COLO668 (cell line): ENCODE measurements at regions not wholly inside any gene's neighbourhood (a gene's known extent, or its start where the extent isn't known, plus 50 kb on each side); places are given as distances from the start of the nearest gene placed in this dataset.

Experiments
- DNase-seq: peaks from one replicate; lab custom pipeline; 2025; ENCODE audit not compliant: unreplicated experiment; lab: John Stamatoyannopoulos, UW

DNA sequence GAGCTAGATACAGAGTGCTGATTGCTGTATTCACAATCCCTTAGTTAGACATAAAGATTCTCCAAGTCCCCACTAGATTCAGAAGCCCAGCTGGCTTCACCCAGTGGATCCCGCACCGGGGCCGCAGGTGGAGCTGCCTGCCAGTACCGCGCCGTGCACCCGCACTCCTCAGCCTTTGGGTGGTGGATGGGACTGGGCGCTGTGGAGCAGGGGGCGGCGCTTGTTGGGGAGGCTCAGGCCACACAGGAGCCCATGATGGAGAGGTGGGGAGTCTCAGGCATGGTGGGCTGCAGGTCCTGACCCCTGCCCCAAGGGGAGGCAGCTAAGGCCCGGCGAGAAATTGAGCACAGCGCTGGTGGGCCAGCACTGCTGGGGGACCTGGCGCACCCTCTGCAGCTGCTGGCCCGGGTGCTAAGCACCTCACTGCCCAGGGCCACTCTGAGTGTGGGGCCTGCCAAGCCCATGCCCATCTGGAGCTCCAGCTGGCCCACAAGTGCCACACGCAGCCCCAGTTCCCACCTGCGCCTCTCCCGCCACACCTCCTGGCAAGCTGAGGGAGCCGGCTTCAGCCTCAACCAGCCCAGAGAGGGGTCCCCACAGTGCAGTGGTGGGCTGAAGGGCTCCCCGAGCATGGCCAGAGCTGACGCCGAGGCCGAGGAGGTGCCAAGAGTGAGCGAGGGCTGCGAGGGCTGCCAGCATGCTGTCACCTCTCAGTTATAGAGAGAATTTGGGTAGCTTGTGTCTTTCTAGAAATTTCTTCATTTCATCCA, 417.6 kb downstream of the METTL15 start:
- no peak for DNase-seq

GRCh38 chr11:28524098-28524497, 415.9 kb downstream of the METTL15 start:
- DNase-seq, result no peak

- DNase-seq, result no peak
These were observed 412.9 kb downstream of the METTL15 start for GRCh38 chr11:28521075-28521474.

GRCh38 chr11:28520291-28520690, 412.1 kb downstream of the METTL15 start:
- no peak for DNase-seq

DNA sequence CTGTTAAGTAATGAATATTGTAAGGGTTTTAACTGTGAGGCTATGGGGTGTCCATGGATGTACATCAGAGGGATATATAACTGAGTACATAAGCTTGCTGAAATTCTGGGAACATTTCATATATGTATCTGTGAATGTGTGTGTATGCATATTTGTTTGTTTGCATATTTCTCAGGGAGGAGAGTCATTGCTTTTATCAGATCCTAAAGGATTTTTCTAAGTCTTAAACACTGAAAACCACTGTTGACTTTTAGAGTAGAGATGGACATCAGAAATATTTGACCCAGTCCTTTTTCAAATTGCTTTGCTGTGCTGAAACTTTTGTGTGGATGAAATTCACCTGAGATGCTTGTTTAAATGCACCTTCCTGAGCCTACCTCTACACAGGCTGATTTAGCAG, 410.6 kb downstream of the METTL15 start:
- no peak for DNase-seq

GRCh38 chr11:28517621-28518020, 409.4 kb downstream of the METTL15 start:
- no peak for DNase-seq

- no peak for DNase-seq
These were observed 406.2 kb downstream of the METTL15 start for GRCh38 chr11:28514391-28514790.

- no peak for DNase-seq
These were observed 404.1 kb downstream of the METTL15 start for GRCh38 chr11:28512143-28512756.

DNA sequence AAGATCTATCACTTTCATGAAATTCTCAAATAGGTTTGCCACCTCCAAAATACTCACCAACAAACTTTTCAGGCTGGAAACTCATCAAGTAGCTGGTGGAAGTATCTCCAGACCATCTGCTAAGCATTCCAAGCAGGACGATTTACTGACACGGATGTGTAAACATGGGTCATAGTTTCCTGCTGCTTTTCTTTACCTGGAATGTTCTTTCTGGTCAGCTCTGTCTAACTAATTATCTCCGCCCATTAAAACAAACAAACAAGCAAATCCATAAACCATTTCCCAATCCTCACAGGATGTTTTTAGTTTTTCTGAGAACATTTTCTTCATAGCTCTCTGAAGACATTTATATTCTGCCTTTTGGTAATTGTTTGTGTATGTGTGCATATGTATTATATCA, 397.0 kb downstream of the METTL15 start:
- DNase-seq, result no peak

GRCh38 chr11:28504555-28505110, 396.4 kb downstream of the METTL15 start:
- DNase-seq, result no peak

DNA sequence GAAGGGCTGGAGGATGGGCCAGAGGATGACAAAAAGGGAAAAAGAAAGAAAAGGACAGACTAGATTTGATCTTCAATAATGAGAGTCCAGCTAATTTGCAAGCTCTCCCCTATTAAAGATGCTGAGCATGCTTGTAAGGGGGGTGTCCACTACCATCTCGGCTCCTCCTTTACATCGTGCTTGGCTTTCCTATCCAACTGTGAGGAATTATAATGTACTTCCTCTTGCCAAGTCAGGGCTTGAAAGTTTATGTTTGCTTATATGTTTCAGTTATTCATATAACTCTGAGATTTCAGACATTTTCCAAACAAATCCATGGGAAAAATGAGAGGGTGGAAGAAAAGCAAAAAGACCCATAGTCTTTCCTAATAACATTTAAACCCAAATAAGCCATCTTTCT, 387.1 kb downstream of the METTL15 start:
- no peak for DNase-seq

GRCh38 chr11:28491431-28491830, 383.2 kb downstream of the METTL15 start:
- DNase-seq, result no peak

- DNase-seq, result no peak
These were observed 382.7 kb downstream of the METTL15 start for GRCh38 chr11:28490773-28491382.

- DNase-seq, result no peak
These were observed 380.1 kb downstream of the METTL15 start for GRCh38 chr11:28488336-28488735.

DNA sequence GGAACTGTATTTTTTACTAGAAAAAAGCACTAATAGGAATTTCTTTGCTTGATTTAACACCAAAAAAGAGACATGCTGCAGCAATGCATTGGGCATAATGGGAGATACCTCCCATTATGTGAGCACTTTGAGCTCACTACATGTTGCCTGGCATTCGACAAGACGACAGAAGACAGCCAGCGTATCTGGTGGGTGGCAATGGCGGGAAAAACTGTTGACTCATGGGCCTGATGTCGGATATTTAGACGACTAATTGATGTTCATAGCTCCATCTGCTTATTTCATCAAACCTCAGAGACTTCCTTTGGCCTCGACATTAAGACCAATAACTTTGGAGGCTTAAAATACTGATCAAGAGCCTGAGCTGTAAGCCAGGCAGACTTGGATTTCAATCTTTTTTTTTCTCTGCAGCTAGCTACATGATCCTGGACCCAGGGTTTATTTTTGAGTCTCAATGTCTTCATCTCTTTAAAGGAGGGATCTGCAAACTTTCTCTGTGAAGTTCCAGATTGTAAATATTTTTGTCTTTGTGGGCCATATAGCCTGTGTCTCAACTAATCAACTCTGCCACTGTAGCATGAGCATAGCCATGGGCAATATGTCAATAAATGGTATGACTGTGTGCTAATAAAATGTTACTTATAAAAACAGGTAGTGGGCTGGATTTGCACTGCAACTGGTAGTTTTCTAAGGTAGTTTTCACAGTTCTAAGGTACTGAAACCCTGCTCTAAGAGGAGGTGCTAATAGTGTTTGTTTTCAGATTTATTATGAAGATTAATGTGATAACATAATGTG, 375.1 kb downstream of the METTL15 start:
- no peak for DNase-seq

DNA sequence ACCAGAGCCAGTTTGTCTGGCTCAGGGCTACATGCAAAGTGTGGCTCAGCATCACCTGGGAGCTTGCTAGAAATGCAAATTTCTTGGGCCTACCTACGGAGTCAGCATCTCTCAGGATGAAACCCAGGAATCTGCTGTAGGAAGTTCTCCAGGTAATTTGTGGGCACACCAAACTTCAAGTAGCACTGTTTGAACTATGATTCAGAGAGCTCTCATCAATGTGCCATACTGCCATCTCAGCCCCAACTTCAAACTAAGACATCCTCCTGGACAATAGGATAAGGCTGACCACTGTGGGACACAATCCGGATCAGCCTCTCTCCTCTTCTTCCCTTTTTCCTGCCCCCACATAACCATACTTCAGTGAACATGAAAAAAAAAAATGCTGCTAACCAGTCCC, 374.5 kb downstream of the METTL15 start:
- no peak for DNase-seq

GRCh38 chr11:28481616-28482480, 373.7 kb downstream of the METTL15 start:
- DNase-seq, result no peak

GRCh38 chr11:28480406-28480805, 372.2 kb downstream of the METTL15 start:
- DNase-seq, result no peak

DNA sequence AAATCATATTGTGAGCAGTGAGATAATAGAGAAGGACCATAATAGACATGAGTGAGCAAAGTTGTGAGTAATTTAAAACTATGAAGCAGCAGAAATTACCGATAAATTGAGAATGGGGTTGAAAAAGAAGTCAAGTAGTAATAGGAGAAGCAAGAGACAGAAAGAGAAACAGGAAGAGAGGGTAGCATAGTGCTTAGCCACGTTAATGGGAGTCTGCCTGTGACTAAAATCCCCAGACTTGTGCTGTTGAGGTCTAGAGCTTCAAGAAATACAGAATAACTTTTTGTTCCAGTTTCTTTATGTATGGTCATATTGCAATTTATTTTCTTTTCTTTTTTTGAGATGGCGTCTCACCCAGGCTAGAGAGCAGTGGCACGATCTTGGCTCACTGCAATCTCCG, 368.7 kb downstream of the METTL15 start:
- no peak for DNase-seq

- DNase-seq, result no peak
These were observed 367.9 kb downstream of the METTL15 start for GRCh38 chr11:28476049-28476448.
